Stomach (tissue), 4 donors: ENCODE measurements at regions not wholly inside any gene's neighbourhood (a gene's known extent, or its start where the extent isn't known, plus 50 kb on each side); places are given as distances from the start of the nearest gene placed in this dataset.

Source experiments
- CTCF ChIP-seq, 7 experiments: fragments of 450-650 bp in 4 of 7; fragments of 200-600 bp in 3 of 7; sonication (generic) in 3 of 7; IDR thresholded peaks; one replicate each; pipeline ENCODE4 v1.5.1; 2016 to 2019; ENCODE audit warnings: antibody characterized with exemption in 7 of 7, control low read depth in 2 of 7, mild to moderate bottlenecking in 1 of 7
- EP300 ChIP-seq: sonication (generic); formaldehyde crosslinking; IDR thresholded peaks from one replicate; pipeline ENCODE4 v1.6.1; 2017; ENCODE audit warnings: antibody characterized with exemption
- POLR2A ChIP-seq, 4 donors: fragments of 450-650 bp; IDR thresholded peaks; one replicate each; pipeline ENCODE4 v1.6.1; 2016; ENCODE audit warnings: antibody characterized with exemption in 4 of 4, control low read depth in 2 of 4, mild to moderate bottlenecking in 1 of 4, moderate library complexity in 1 of 4
- POLR2AphosphoS5 ChIP-seq, 3 donors: sonication (generic); formaldehyde crosslinking; IDR thresholded peaks; one replicate each; pipeline ENCODE4 v1.6.1; 2016; ENCODE audit warnings: antibody characterized with exemption in 3 of 3

GRCh38 chr1:55816456-55817426, 601.6 kb upstream of the USP24 start:
- TF ChIP-seq CTCF (IDR thresholded peaks at IDR 0.05) (no peak), POLR2A (IDR thresholded peaks at IDR 0.05) (no peak), POLR2AphosphoS5 (IDR thresholded peaks at IDR 0.05) (no peak), EP300 (no peak)
